ENCODE measurements at regions not wholly inside any gene's neighbourhood (a gene's known extent, or its start where the extent isn't known, plus 50 kb on each side); places are given as distances from the start of the nearest gene placed in this dataset.

GRCh38 chr5:68086439-68086838 lies 129.1 kb upstream of the PIK3R1 start:
- TF ChIP-seq CTCF (IDR thresholded peaks at IDR 0.05; ENCODE audit: insufficient read depth, low read length, poor library complexity, severe bottlenecking), result no peak
- TF ChIP-seq EZH2phosphoT487 (conservative IDR thresholded peaks at IDR 0.05; ENCODE audit: low read length), result no peak
